PFSK-1 (cell line): ENCODE measurements at regions not wholly inside any gene's neighbourhood (a gene's known extent, or its start where the extent isn't known, plus 50 kb on each side); places are given as distances from the start of the nearest gene placed in this dataset.

Source experiments
- FOXP2 ChIP-seq: optimal IDR thresholded peaks from 2 replicates; pipeline ENCODE3; 2011; ENCODE audit warnings: borderline replicate concordance, control low read depth, inconsistent platforms; ENCODE audit not compliant: insufficient read depth; ENCODE audit errors: extremely low read length, extremely low read depth
- POLR2AphosphoS5 ChIP-seq: IDR thresholded peaks from 2 replicates; pipeline ENCODE4 v1.6.1; 2012; ENCODE audit warnings: low read depth, mild to moderate bottlenecking, control low read depth, low read length, moderate library complexity
- REST ChIP-seq, 2 experiments: IDR thresholded peaks; 2 replicates each; pipeline versions ENCODE4 v1.6.1 to v1.8.0; 2011 to 2012; ENCODE audit warnings: low read depth in 2 of 2, low read length in 2 of 2, control low read depth in 1 of 2, inconsistent platforms in 1 of 2, mild to moderate bottlenecking in 1 of 2, moderate library complexity in 1 of 2; ENCODE audit not compliant: insufficient read depth in 1 of 2
- SIN3A ChIP-seq: IDR thresholded peaks from 2 replicates; pipeline ENCODE4 v1.6.1; 2012; ENCODE audit warnings: mild to moderate bottlenecking, low read length, moderate library complexity, borderline replicate concordance; ENCODE audit not compliant: insufficient read depth
- TAF1 ChIP-seq: IDR thresholded peaks from 2 replicates; pipeline ENCODE4 v1.6.1; 2012; ENCODE audit warnings: low read length, control low read depth, borderline replicate concordance; ENCODE audit not compliant: insufficient read depth

GRCh38 chr5:143676802-143677201, 135.2 kb upstream of the HMHB1 start:
- TF ChIP-seq FOXP2 (no peak), TAF1 (no peak), POLR2AphosphoS5 (no peak), REST (IDR thresholded peaks at IDR 0.05; ENCODE audit: insufficient read depth in 1 of 2, low read depth in 2 of 2, low read length in 2 of 2) (no peak), SIN3A (no peak)

- no peak for TF ChIP-seq TAF1
- TF ChIP-seq SIN3A: no peak
- no peak for TF ChIP-seq FOXP2
- TF ChIP-seq POLR2AphosphoS5: no peak
- TF ChIP-seq REST (IDR thresholded peaks at IDR 0.05; ENCODE audit: insufficient read depth in 1 of 2, low read depth in 2 of 2, low read length in 2 of 2): no peak
Observed at GRCh38 chr5:143674469-143674786, 137.5 kb upstream of the HMHB1 start.

- no peak for TF ChIP-seq POLR2AphosphoS5
- no peak for TF ChIP-seq REST (IDR thresholded peaks at IDR 0.05; ENCODE audit: insufficient read depth in 1 of 2, low read depth in 2 of 2, low read length in 2 of 2)
- TF ChIP-seq FOXP2: no peak
- TF ChIP-seq SIN3A: no peak
- no peak for TF ChIP-seq TAF1
Observed at GRCh38 chr5:143673676-143674468, 138.1 kb upstream of the HMHB1 start.

DNA sequence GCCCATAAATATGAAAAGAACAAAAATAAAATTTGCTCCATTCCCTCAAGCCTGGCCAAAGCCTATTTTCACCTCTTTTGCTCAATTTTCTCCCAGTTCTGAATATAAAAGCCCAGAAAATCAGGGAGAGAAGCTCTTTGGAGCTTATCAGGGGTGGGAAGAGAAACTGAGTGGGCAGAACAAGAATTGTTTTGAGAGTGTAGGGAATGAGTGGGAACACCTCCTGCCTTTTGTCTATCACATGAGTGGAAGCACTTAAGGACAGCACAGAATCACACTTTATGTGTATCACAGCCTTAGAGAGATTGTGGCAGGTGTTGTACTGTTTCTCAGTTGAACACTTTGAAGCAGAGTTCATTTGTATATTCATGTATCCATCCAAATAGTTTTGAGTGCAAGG, 139.2 kb upstream of the HMHB1 start:
- no peak for TF ChIP-seq POLR2AphosphoS5
- TF ChIP-seq FOXP2: no peak
- no peak for TF ChIP-seq REST (IDR thresholded peaks at IDR 0.05; ENCODE audit: insufficient read depth in 1 of 2, low read depth in 2 of 2, low read length in 2 of 2)
- TF ChIP-seq SIN3A: no peak
- TF ChIP-seq TAF1: no peak
